DMS 273 (cell line): ENCODE measurements at regions not wholly inside any gene's neighbourhood (a gene's known extent, or its start where the extent isn't known, plus 50 kb on each side); places are given as distances from the start of the nearest gene placed in this dataset.
"Not testable (repeated sequence)": the region's sequence is repeated elsewhere in the genome, so short reads cannot be mapped to it uniquely, and the experiment has no call there.

Experiments
- DNase-seq: peaks from one replicate; lab custom pipeline; 2025; ENCODE audit not compliant: unreplicated experiment; lab: John Stamatoyannopoulos, UW

GRCh38 chrX:132302687-132303086, 83.4 kb upstream of the RAP2C start:
- not testable (repeated sequence) for DNase-seq

GRCh38 chrX:132294776-132295495, 75.7 kb upstream of the RAP2C start:
- DNase-seq = no peak

GRCh38 chrX:132294192-132294591, 74.9 kb upstream of the RAP2C start:
- DNase-seq = no peak

- DNase-seq = no peak
Measured at GRCh38 chrX:132292793-132293192, 73.5 kb upstream of the RAP2C start.

GRCh38 chrX:132277953-132278614, 58.8 kb upstream of the RAP2C start:
- no peak for DNase-seq

- DNase-seq = no peak
Measured at GRCh38 chrX:132272826-132273225, 53.6 kb upstream of the RAP2C start.

- DNase-seq = no peak
Measured at GRCh38 chrX:132271311-132271778, 52.1 kb upstream of the RAP2C start.

GRCh38 chrX:132270699-132271098, 51.5 kb upstream of the RAP2C start:
- DNase-seq = peak; percentile 21

- no peak for DNase-seq
Measured at GRCh38 chrX:132270021-132270420, 50.8 kb upstream of the RAP2C start.
